Lower leg skin (tissue), 3 donors: ENCODE measurements at regions not wholly inside any gene's neighbourhood (a gene's known extent, or its start where the extent isn't known, plus 50 kb on each side); places are given as distances from the start of the nearest gene placed in this dataset.

Source experiments
- CTCF ChIP-seq, 3 donors: fragments of 450-650 bp; IDR thresholded peaks; one replicate each; pipeline ENCODE4 v1.5.1; 2016; ENCODE audit warnings: antibody characterized with exemption in 3 of 3, mild to moderate bottlenecking in 3 of 3, moderate library complexity in 2 of 3
- POLR2A ChIP-seq, 2 donors: fragments of 450-650 bp; IDR thresholded peaks; one replicate each; pipeline ENCODE4 v1.6.1; 2016 to 2017; ENCODE audit warnings: antibody characterized with exemption in 2 of 2, mild to moderate bottlenecking in 1 of 2, moderate library complexity in 1 of 2

- TF ChIP-seq CTCF (IDR thresholded peaks at IDR 0.05) (no peak), POLR2A (IDR thresholded peaks at IDR 0.05) (no peak)
Measured at GRCh38 chr2:12951657-12951973, 234.9 kb downstream of the TRIB2 start.
